GM19025 (cell line): ENCODE measurements at regions not wholly inside any gene's neighbourhood (a gene's known extent, or its start where the extent isn't known, plus 50 kb on each side); places are given as distances from the start of the nearest gene placed in this dataset.

ENCODE experiments used
- ATAC-seq: cut with Tn5 transposase; IDR thresholded peaks from one replicate; pipeline ENCODE4 v1.9.1; 2021; ENCODE audit warnings: mild to moderate bottlenecking, low read depth, moderate library complexity; ENCODE audit not compliant: unreplicated experiment

DNA sequence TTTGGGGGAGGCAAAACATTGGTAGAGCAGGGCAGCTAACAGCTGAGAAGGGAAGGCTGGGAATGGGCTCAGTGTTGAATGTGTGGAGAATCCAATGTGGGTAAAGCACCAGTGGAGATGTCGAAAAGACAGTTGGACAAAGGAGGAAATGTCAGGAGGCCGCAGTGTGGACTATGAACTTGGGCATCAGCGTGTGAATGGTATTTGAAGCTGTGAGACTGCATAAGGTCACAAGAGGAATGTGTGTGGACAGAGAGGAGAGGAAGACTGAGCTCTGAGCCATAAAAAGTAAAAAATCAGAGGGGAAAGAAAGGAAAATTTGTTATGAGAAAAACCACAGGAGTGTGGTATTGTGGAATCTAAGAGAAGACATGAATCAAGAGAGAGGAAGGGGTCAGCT, 99.4 kb upstream of the ADAMTS16 start:
- no peak for ATAC-seq

DNA sequence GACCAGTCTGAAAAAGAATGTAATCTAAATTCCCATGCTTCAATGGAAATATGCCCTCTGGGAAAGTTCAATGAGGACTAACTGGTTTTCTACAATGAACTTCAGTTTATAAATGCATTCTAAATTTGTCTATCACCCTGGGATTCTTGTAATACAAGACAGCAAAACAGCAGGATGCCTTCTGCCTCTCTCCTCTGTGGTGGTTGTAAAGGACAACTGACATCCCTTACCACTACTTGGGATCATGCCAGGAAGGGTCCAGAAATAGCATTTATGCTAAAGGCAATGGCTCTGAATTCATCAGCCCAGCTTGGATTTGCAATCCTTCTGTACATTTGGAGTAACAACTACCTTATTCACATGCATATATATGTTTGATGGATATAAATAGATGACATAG, 97.3 kb upstream of the ADAMTS16 start:
- no peak for ATAC-seq

DNA sequence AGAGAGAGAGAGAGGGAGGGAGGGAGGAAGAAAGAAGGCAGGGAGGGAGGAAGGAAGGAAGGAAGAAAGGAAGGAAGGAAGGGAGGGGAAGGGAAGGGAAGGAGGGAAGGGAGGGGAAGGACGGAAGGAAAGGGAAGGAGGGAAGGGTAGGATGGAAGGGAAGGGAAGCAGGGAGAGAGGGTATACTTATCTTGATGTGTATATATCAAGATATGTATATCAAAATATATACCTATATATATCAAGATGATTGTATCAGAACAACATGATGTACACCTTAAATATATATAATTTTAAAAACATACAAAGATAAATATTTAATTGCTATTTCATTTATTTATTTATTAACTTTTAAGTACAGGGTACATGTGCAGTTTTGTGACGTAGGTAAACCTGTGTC, 96.8 kb upstream of the ADAMTS16 start:
- no peak for ATAC-seq

DNA sequence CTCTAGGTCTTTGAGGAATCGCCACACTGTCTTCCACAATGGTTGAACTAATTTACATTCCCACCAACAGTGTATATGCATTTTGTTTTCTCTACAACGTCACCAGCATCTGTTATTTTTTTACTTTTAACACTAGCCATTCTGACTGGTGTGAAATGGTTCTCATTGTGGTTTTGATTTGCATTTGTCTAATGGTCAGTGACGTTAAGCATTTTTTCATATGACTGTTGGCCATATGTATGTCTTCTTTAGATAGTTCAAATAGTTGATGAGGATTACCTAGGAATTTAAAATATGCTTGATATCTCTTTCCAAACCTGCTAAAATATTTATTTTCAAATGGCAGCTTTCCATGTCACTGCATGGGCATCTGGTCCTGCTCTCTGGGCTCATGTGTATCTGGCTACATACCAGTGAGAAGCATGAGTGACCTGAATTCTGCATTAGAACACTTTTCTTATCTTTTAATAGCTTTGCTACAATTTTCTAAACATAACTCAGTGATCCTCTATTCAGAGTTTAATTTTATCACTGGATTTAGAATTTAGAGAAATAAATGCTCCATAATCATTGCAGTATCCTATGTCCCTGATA, 95.8 kb upstream of the ADAMTS16 start:
- ATAC-seq: no peak

DNA sequence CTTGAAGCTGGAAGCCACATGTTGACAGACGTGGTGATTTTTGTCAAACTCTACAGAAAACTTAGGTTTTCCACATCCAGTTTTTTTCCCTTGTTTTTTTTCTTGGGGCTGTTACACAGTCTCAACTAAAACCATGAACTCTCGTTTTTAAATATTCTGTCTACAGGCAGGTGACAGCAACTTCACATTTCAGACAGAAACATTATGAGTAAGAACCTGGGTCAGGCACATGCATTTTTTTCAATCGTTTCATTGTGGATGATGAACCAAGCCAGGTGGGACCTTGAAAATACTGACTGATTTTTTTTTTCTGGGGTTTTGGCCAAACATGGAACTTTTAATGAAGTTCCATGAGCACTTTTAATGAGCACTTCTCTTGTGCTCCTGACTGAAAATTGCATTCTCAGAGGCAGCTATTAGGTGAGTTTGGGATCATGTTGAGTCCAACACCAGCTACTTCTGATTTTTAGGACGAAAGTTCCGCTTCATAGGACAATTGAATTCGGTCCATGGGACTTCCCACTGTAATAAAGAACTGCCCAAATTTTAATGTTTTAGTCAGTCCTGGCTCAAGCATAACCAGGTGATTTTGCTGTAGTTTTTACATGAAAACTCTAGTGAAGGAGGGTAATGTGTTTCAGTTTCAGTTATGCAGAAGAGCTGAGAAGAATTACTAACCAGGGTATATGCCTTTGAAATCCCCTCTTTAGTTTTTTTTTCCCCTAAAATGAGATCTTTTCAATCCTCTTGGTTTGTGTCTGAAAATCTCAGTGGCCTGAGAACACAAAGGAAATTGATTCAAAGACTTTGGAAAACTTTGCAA, 93.2 kb upstream of the ADAMTS16 start:
- peak; percentile 92 for ATAC-seq

DNA sequence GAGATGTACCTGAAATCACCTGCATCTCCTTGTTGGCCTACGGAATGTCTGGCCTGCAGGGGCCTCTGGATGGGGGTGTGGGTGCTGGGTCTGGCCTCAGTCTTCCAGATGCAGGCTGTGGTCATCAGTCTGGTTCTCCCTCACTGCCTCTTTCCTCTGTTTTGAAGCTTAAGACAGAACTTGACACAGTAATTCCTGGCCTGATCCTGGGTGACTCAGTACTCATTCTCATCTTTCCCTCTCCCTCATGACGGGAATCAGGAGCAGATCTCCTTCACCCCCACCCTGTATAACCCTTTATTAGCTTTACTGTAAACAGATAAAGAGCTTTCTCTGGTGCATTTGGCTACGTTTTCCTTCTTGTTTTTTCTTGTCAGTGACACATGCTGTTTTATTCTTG, 89.3 kb upstream of the ADAMTS16 start:
- ATAC-seq: no peak

DNA sequence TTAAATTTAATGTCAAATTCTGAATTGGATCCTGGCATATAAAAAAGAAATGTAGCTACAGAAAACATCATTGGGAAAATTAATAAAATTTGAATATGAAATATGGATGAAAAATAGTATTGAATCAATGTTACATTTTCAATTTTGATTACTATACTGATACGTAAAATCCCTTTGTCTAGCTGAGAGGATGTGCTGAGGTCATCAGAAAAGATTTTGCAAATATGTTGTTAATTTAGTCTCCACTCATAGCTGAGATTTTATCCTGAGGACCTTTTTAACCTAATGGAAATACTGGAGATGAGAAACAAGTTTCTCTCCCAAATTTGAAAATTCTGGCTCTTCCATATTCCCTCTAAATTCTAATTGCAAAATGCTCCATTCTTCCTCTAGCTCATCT, 84.4 kb upstream of the ADAMTS16 start:
- ATAC-seq: no peak

DNA sequence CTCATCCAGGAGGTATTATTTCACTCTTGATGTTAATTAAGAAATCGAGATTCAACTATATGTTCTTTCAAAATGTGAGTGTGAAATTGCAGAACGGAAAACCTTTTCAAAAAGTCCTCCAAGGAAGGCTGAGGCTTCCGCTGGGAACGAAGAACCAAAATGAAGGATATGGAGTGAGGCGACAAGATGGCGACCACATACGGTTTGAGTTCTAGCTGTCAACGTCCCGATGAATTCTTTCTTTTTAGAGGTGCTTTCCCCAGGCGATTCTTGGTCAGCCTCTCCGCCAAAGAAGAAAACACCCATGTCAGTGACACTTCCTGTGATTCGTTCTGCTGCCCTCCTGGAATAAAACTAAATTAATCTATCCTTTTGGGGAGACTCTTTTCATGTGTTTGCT, 78.3 kb upstream of the ADAMTS16 start:
- ATAC-seq: no peak

DNA sequence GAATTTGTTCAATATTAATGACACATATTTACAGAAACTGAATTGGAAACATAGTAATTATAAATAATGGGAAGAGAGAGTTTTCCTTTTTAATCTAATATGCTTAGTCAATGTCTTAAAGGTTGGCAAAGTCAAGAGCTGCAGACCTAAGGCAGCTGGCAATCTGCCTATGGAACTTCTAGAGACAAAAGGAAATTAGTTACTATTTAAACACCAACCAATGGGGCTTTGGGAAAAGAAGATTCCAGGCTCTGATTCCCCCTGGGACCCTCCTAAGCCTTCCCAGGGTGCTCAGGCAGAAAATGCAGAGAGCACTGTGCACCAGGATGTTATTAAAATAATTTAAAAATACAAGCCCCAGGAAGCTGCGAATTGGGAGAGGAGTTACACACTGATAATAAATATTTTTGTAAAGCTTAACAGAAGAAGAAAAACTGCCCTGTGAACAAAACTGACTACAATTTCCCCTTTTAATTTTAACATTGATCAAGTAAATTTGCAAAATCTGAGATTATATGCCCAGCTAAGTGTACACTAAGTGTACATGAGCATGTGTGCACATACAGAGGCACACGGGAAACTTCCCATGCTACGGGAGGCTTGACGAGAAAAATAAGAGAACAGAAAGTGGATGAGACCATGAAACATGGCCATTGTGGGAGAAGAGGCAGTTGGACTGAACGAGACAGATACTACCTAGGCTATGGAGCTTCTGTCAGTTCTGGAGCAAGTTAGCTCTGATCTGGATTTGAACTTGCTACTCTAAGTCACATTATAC, 77.4 kb upstream of the ADAMTS16 start:
- ATAC-seq: no peak

DNA sequence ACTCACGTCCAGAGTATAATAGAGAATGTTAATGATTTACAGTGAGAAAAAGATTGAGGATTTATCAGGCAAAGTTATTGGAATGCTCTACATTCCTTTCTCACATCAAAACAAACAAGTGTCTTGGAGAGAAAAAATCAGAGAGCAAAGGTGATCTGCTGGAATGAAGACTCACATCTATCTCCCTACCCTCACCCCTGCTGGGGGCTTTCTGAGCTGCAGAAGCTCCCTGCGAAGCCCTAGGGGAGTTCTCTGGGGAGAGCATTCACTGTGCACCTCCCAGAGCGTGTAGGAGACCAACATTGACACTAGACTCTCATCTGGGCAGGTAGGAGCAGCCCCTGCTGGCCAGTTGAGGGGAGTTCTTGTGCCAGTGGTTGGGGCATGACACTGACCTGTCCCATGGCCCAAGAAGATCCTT, 76.6 kb upstream of the ADAMTS16 start:
- ATAC-seq: peak; percentile 63

DNA sequence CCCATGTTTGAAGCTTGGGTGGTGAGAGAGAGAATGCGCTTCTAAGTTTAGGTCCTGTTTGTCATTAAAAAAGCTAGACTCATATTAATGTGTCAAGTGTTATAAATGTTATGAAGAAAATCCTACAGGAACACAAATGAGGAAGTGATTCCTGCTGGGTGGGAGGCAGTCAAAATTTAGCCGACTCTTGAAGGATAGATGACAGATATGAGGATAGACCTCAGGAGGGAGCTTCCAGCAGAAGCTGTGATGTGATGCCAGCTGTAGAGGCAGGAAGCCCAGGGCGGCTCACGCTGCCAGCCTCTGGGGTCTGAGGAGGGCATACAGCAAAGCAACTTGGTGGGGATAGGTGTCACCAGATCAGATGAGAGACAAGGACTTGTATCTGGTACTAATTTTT, 74.7 kb upstream of the ADAMTS16 start:
- no peak for ATAC-seq

DNA sequence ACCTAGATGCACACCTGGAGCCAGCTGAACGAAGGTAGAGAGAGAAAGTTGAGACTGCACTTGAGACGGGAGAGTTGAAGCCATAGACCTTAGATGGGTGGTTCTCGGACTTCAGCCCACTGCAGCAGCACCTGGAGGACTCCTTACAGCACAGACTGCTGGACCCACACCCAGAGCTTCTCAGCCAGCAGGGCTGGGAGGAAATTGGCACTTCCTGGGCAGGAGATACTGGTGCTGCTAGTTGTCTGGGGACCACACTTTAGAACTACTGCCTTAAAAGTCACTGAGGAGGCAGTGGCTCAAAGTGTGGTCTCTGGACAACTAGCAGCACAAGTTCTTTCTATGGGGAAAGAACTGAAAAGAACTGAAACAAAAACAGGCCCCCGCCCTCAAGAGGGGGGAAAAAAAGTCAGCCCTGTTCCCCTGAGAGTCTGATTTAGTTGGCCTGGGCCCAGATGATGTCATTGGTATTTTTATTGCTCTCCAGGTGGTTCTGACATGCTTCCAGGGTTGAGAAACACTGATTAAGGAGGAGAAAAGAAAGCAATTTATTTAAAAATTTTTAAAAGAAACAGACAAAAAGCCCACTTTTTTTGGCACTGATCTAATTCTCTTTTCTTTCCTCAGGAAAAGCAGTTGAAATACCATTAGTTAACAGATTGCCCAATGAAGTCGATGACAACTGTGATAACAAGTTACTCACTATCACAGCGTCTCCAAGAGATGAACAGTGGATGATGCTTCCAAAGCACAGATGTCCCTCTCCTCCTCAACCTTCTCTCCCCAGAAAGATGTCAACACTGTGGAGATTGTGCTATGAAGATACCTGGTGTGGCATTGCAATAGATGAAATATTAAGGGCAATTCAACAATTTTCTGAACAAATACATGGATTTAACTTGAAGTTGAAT, 73.6 kb upstream of the ADAMTS16 start:
- peak; percentile 42 for ATAC-seq

DNA sequence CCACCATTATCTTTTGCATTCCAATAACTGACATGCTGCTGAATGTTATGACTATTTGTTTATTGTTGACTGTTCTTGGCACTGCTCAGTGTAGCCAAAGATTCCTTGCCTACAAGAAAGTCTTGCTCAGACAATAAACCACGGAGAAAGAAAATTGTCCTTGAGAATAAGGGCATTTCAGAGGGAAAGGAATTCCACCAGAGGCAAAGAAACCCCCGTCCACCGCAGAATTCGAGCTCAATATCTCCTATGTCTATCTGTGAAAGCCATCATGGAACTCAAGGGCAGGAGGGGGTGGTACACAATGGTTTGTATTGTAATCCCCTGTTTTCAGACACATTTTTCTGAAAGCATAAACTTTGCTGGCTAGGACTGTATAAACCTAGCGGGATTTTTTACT, 70.3 kb upstream of the ADAMTS16 start:
- ATAC-seq: no peak

DNA sequence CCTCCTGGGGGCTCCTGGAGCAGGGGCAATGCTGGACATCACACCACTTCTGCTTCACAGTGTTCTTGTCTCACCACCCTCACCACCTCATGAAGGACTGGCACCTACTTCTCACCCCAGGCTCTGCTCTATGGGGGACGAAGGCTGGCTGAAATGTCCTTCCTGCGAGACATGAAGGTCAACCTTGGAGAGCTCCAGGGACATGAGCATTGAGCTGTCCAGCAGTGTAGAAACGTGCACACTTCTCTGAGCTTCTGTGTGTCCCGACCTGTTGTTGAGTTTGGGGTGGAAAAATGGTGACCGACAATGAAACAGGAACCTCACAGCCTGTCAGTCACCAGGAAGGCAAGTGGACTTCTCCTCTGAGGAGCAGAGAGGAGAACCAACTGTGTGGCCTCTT, 68.6 kb upstream of the ADAMTS16 start:
- ATAC-seq: no peak

DNA sequence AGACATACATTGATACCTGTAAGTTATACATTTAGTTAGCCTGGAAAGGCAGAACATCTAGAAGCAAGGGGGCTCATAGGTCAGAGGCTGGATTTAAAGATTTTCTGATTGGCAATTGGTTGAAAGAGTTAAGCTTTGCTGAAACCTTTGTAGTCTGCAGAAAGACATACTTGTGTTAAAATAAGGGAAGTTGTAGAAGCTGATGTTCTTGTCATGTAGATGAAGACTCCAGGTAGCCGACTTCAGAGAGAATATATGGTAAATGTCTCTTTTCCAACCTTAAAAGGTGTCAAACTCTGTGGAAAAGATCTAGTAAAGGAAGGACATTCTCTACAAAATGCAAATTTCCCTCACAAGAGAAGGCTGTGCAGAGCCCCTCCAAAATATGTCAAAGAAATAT, 62.9 kb upstream of the ADAMTS16 start:
- ATAC-seq: no peak

DNA sequence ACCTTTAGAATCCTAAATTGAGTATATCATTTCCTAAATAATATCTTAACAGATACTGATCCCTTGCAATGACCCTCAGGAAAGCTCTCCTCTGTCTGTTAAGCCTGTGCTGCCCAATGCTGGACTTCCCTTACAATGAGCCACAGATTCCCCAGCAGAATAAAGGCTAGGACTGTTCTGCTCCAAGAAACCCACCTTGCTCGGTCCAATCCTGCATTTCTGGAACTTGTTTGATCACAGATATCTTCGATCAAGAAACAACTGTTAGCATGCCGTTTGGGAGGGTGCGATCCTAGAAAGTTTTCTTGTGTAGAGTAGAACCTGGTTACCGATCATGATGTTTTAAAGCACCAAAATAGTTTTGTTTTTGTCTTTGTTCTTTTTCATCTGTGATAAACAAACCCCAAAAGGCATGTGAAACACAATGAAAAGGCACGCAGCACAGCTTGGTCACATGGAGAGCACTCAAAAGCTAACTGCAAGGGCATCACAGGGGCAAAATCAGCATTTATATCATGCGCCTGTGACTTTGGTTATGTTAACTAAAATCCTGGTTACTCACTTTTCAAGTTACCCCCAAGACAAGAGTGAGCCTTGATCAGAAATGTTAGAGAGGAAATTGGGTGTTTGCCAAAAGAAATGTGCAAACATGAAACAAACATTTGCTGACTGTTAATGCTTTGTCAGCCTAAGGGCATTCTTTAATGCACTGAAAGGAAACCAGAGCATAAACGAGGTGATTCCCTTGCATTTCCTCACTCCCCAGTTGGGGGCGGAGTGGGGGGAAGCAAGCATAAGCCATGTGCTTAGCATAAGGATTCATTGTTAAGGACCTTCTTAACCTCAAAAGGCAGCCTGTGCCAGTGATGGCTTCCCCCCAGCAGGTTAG, 61.9 kb upstream of the ADAMTS16 start:
- no peak for ATAC-seq

DNA sequence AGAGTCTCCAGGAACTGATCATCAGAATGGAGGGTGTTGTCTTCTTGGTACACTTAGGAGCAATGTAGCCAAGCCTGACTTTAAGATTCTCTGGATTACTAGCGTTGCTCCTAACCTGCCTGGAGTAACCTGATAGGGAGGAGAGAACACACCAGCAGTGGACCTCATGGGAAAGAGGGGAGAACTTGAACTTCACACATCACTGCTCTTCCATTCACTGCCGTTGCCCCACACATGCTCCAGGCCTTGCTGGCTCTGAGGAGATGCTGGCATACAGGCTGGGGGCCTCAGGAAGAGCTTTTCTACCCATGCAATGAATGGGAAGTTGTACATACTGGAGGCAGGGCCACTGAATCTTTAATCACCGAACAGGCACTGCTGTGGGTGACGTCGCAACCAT, 60.3 kb upstream of the ADAMTS16 start:
- ATAC-seq: no peak

DNA sequence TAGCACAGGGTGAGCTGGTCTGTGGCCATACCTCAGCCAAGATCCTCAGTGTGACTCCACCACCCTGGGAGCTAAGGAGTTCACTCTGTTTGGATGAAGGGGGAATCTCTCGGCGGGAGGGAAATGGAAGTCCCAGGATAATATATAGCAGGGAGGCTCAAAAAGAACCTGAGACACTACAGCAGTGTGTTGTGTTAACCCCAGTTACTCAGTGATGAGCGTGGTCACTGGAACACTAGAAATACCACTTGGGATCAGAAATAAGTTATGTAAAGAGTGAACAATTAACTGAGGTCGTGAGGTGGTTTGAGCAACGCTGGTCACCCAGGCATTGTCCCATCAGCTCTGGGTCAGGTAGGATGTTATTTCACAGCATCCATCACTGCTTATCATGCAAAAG, 59.3 kb upstream of the ADAMTS16 start:
- no peak for ATAC-seq

DNA sequence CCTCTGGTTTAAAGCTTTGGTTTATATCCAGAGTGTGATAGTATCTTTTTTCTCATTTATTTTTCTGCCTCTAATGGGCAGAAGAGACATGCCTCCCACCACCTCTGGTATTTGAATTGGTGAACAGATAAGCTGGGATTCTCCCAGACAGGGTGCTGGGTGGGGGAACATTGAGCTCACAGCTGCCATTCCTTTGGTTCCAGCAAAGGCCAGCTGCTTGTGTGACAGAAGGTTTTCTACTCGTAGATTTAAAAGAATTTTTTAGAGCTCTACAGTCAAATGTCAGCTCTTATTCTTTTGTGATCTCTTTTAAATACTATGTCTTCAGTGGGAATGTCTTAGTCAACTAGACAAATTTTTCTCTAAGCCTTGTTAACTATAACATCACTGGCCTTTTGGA, 54.7 kb upstream of the ADAMTS16 start:
- no peak for ATAC-seq
